Fibroblast of upper back skin (primary cell): ENCODE measurements at regions not wholly inside any gene's neighbourhood (a gene's known extent, or its start where the extent isn't known, plus 50 kb on each side); places are given as distances from the start of the nearest gene placed in this dataset.
"Not testable (repeated sequence)": the region's sequence is repeated elsewhere in the genome, so short reads cannot be mapped to it uniquely, and the experiment has no call there.

ENCODE experiments used
- DNase-seq: peaks from one replicate; pipeline ENCODE4 v3.0.0-alpha.2; 2013

GRCh38 chr5:159456722-159457465 lies 126.6 kb upstream of the IL12B start:
- DNase-seq = peak; percentile 45

GRCh38 chr5:159458217-159458711 lies 128.0 kb upstream of the IL12B start:
- no peak for DNase-seq

- DNase-seq = no peak
These were observed 128.9 kb upstream of the IL12B start for GRCh38 chr5:159459132-159459627.

- DNase-seq = peak; percentile 71
These were observed 129.8 kb upstream of the IL12B start for GRCh38 chr5:159459951-159460538.

- DNase-seq = peak; percentile 41
These were observed 133.5 kb upstream of the IL12B start for GRCh38 chr5:159463590-159464321.

GRCh38 chr5:159465604-159466003 lies 135.3 kb upstream of the IL12B start:
- DNase-seq = no peak

- DNase-seq = no peak
These were observed 137.4 kb upstream of the IL12B start for GRCh38 chr5:159467666-159468065.

GRCh38 chr5:159469496-159470372 lies 139.4 kb upstream of the IL12B start:
- DNase-seq = no peak

GRCh38 chr5:159471904-159472303 lies 141.6 kb upstream of the IL12B start:
- DNase-seq = no peak

- no peak for DNase-seq
These were observed 144.7 kb upstream of the IL12B start for GRCh38 chr5:159475026-159475425.

GRCh38 chr5:159478950-159479349 lies 148.7 kb upstream of the IL12B start:
- no peak for DNase-seq

- no peak for DNase-seq
These were observed 150.6 kb upstream of the IL12B start for GRCh38 chr5:159480849-159481248.

- DNase-seq = no peak
These were observed 151.5 kb upstream of the IL12B start for GRCh38 chr5:159481751-159482150.

- no peak for DNase-seq
These were observed 156.5 kb upstream of the IL12B start for GRCh38 chr5:159486836-159487235.

- DNase-seq = no peak
These were observed 158.2 kb upstream of the IL12B start for GRCh38 chr5:159488516-159488915.

- no peak for DNase-seq
These were observed 159.5 kb upstream of the IL12B start for GRCh38 chr5:159489779-159490178.

GRCh38 chr5:159490507-159490906 lies 160.2 kb upstream of the IL12B start:
- no peak for DNase-seq

GRCh38 chr5:159493696-159494095 lies 163.4 kb upstream of the IL12B start:
- no peak for DNase-seq

- DNase-seq = no peak
These were observed 166.5 kb upstream of the IL12B start for GRCh38 chr5:159496773-159497172.

GRCh38 chr5:159497221-159497620 lies 166.9 kb upstream of the IL12B start:
- DNase-seq = peak; percentile 10

- DNase-seq = no peak
These were observed 168.3 kb upstream of the IL12B start for GRCh38 chr5:159498630-159499029.

GRCh38 chr5:159502116-159502515 lies 171.8 kb upstream of the IL12B start:
- not testable (repeated sequence) for DNase-seq

- DNase-seq = no peak
These were observed 172.9 kb upstream of the IL12B start for GRCh38 chr5:159503236-159503635.
